CD4-positive, alpha-beta memory T cell (primary cell): ENCODE measurements at regions not wholly inside any gene's neighbourhood (a gene's known extent, or its start where the extent isn't known, plus 50 kb on each side); places are given as distances from the start of the nearest gene placed in this dataset.

Experiments used
- CTCF ChIA-PET: fragments of 350-600 bp; sonication (Branson Sonifier 250); formaldehyde crosslinking; loops from one replicate; lab custom pipeline; 2021; ENCODE audit warnings: inconsistent platforms; ENCODE audit not compliant: partially characterized antibody; lab: Charles Lee
- POLR2A ChIA-PET: fragments of 350-600 bp; sonication (Branson Sonifier 250); formaldehyde crosslinking; loops from one replicate; lab custom pipeline; 2021; ENCODE audit not compliant: partially characterized antibody; lab: Charles Lee
- DNase-seq, 5 donors: peaks; one replicate each; pipeline versions ENCODE4 v3.0.0 to v3.0.0-alpha.2; 2020 to 2022; ENCODE audit warnings: mixed read lengths in 1 of 5
- H3K27ac ChIP-seq: one replicate; pipeline ENCODE4 v1.7.0; 2013; ENCODE audit warnings: low read depth, low read length
- H3K27me3 ChIP-seq: 2 replicates; pipeline ENCODE4 v1.7.0; 2013; ENCODE audit warnings: mild to moderate bottlenecking, low read length, moderate library complexity; ENCODE audit not compliant: insufficient read depth
- H3K36me3 ChIP-seq: 2 replicates; pipeline ENCODE4 v1.7.0; 2013; ENCODE audit warnings: mild to moderate bottlenecking, low read length, moderate library complexity; ENCODE audit not compliant: insufficient read depth
- H3K4me1 ChIP-seq: 2 replicates; pipeline ENCODE4 v1.7.0; 2013; ENCODE audit warnings: mild to moderate bottlenecking, low read length, moderate library complexity; ENCODE audit not compliant: insufficient read depth
- H3K4me3 ChIP-seq, 2 donors: one replicate each; pipeline ENCODE4 v1.7.0; 2013; ENCODE audit warnings: low read length in 2 of 2, mild to moderate bottlenecking in 1 of 2
- H3K9me3 ChIP-seq, 2 donors: one replicate each; pipeline ENCODE4 v1.7.0; 2013; ENCODE audit warnings: low read length in 2 of 2, control low read depth in 1 of 2; ENCODE audit not compliant: control insufficient read depth in 1 of 2
- H3K27ac Mint-ChIP-seq, 7 donors: one replicate each; pipeline ENCODE4 v1.8.0; 2020 to 2021; ENCODE audit warnings: mixed read lengths in 7 of 7, mild to moderate bottlenecking in 6 of 7, inconsistent platforms in 3 of 7, moderate library complexity in 3 of 7
- H3K27me3 Mint-ChIP-seq, 2 donors: one replicate each; pipeline ENCODE4 v1.8.0; 2020 to 2021; ENCODE audit warnings: mixed read lengths in 2 of 2
- H3K36me3 Mint-ChIP-seq, 2 donors: one replicate each; pipeline ENCODE4 v1.8.0; 2020 to 2021; ENCODE audit warnings: mixed read lengths in 2 of 2, inconsistent platforms in 1 of 2, mild to moderate bottlenecking in 1 of 2
- H3K4me1 Mint-ChIP-seq, 4 donors: one replicate each; pipeline ENCODE4 v1.8.0; 2020 to 2021; ENCODE audit warnings: mixed read lengths in 4 of 4, mild to moderate bottlenecking in 1 of 4
- H3K4me3 Mint-ChIP-seq, 8 donors: one replicate each; pipeline ENCODE4 v1.8.0; 2020 to 2021; ENCODE audit warnings: mixed read lengths in 8 of 8, mild to moderate bottlenecking in 7 of 8, moderate library complexity in 6 of 8, inconsistent platforms in 3 of 8
- H3K9me3 Mint-ChIP-seq, 8 donors: one replicate each; pipeline ENCODE4 v1.8.0; 2020 to 2021; ENCODE audit warnings: mixed read lengths in 8 of 8, mild to moderate bottlenecking in 5 of 8, inconsistent platforms in 3 of 8, moderate library complexity in 1 of 8
- intact Hi-C: fragments of 100-400 bp; cut with micrococcal nuclease; formaldehyde crosslinking; loops from one replicate; pipeline ENCODE4 v1.15.1; 2023

GRCh38 chr6:150661216-150662007, 61.7 kb downstream of the PLEKHG1 start:
- Mint-ChIP-seq H3K4me3 (no peak overlapping the region), H3K4me1 (no peaks in the 10 kb centered on the region), H3K27me3 (no peaks in the 10 kb centered on the region), H3K27ac (no peak overlapping the region), H3K36me3 (no peaks in the 10 kb centered on the region), H3K9me3 (no peaks in the 10 kb centered on the region)
- H3K36me3 ChIP-seq: no peaks in the 10 kb centered on the region
- no peak overlapping the region for H3K4me3 ChIP-seq
- intact Hi-C loops: no loop called here
- DNase-seq: no peak
- no peaks in the 10 kb centered on the region for H3K27me3 ChIP-seq
- H3K9me3 ChIP-seq: no peaks in the 10 kb centered on the region
- H3K27ac ChIP-seq: no peak overlapping the region
- CTCF ChIA-PET: interaction anchor here (1.4 kb wide), 1 partner anchor 34 kb away, joined by 3 read pairs; no protein-coding TSS in a partner anchor
- H3K4me1 ChIP-seq: no peaks in the 10 kb centered on the region
- POLR2A ChIA-PET: no interaction called here

- no peaks in the 10 kb centered on the region for H3K27me3 Mint-ChIP-seq
- H3K9me3 Mint-ChIP-seq: no peaks in the 10 kb centered on the region
- Histone ChIP-seq H3K4me1 (no peaks in the 10 kb centered on the region), H3K27me3 (no peaks in the 10 kb centered on the region), H3K27ac (no peak overlapping the region), H3K9me3 (no peaks in the 10 kb centered on the region), H3K4me3 (no peak overlapping the region), H3K36me3 (no peaks in the 10 kb centered on the region)
- CTCF ChIA-PET: interaction anchor here (0.9 kb wide), 1 partner anchor 153 kb away, joined by 3 read pairs; no protein-coding TSS in a partner anchor
- H3K36me3 Mint-ChIP-seq: no peaks in the 10 kb centered on the region
- no peak for DNase-seq
- no peak overlapping the region for H3K4me3 Mint-ChIP-seq
- no peak overlapping the region for H3K27ac Mint-ChIP-seq
- intact Hi-C loops: no loop called here
- peaks cover 0 to 3% (median 2%) of the 10 kb centered on the region in 4 donors for H3K4me1 Mint-ChIP-seq
- POLR2A ChIA-PET: no interaction called here
Observed at GRCh38 chr6:150662814-150663213, 63.1 kb downstream of the PLEKHG1 start.

- no peak for DNase-seq
- no peak overlapping the region for H3K4me3 Mint-ChIP-seq
- Histone ChIP-seq H3K36me3 (no peaks in the 10 kb centered on the region), H3K4me1 (no peaks in the 10 kb centered on the region), H3K4me3 (no peak overlapping the region), H3K9me3 (no peaks in the 10 kb centered on the region), H3K27me3 (no peaks in the 10 kb centered on the region), H3K27ac (no peak overlapping the region)
- intact Hi-C loops: no loop called here
- H3K4me1 Mint-ChIP-seq: peaks cover 0 to 8% (median 5%) of the 10 kb centered on the region in 4 donors
- ChIA-PET CTCF (interaction anchor here (2.4 kb wide), 1 partner anchor 22 kb away, joined by 9 read pairs; no protein-coding TSS in a partner anchor), POLR2A (no interaction called here)
- H3K27me3 Mint-ChIP-seq: no peaks in the 10 kb centered on the region
- no peaks in the 10 kb centered on the region for H3K36me3 Mint-ChIP-seq
- no peaks in the 10 kb centered on the region for H3K9me3 Mint-ChIP-seq
- H3K27ac Mint-ChIP-seq: no peak overlapping the region
Observed at GRCh38 chr6:150664091-150664490, 64.4 kb downstream of the PLEKHG1 start.

- Mint-ChIP-seq H3K9me3 (no peaks in the 10 kb centered on the region), H3K27me3 (peaks cover 0 to under 1% of the 10 kb centered on the region in 2 donors), H3K4me1 (peaks cover 0 to 8% (median 5%) of the 10 kb centered on the region in 4 donors), H3K4me3 (no peak overlapping the region), H3K36me3 (no peaks in the 10 kb centered on the region), H3K27ac (no peak overlapping the region)
- Histone ChIP-seq H3K27me3 (no peaks in the 10 kb centered on the region), H3K4me1 (no peaks in the 10 kb centered on the region), H3K27ac (no peak overlapping the region), H3K9me3 (no peaks in the 10 kb centered on the region), H3K4me3 (no peak overlapping the region), H3K36me3 (no peaks in the 10 kb centered on the region)
- ChIA-PET CTCF (interaction anchor here (1.0 to 2.4 kb wide), 2 partner anchors 20 to 150 kb away, joined by 3 to 9 read pairs; no protein-coding TSS in a partner anchor), POLR2A (no interaction called here)
- intact Hi-C loops: no loop called here
- no peak for DNase-seq
Observed at GRCh38 chr6:150666071-150666470, 66.4 kb downstream of the PLEKHG1 start.

- H3K9me3 Mint-ChIP-seq: no peaks in the 10 kb centered on the region
- CTCF ChIA-PET: interaction anchor here (1.6 kb wide), 1 partner anchor 18 kb away, joined by 4 read pairs; no protein-coding TSS in a partner anchor
- no peak overlapping the region for H3K4me3 Mint-ChIP-seq
Observed at GRCh38 chr6:150667359-150667758, 67.7 kb downstream of the PLEKHG1 start.

GRCh38 chr6:150667977-150668716, 68.5 kb downstream of the PLEKHG1 start:
- no peaks in the 10 kb centered on the region for H3K36me3 Mint-ChIP-seq
- H3K4me3 ChIP-seq: no peak overlapping the region
- H3K4me1 Mint-ChIP-seq: peaks cover 0 to 8% (median 5%) of the 10 kb centered on the region in 4 donors
- no peaks in the 10 kb centered on the region for H3K9me3 Mint-ChIP-seq
- CTCF ChIA-PET: interaction anchor here (1.6 kb wide), 1 partner anchor 17 kb away, joined by 4 read pairs; no protein-coding TSS in a partner anchor
- intact Hi-C loops: no loop called here
- no peaks in the 10 kb centered on the region for H3K9me3 ChIP-seq
- POLR2A ChIA-PET: no interaction called here
- peaks cover 0 to 1% of the 10 kb centered on the region in 2 donors for H3K27me3 Mint-ChIP-seq
- H3K27ac ChIP-seq: no peak overlapping the region
- H3K27ac Mint-ChIP-seq: no peak overlapping the region
- H3K4me3 Mint-ChIP-seq: peak overlapping the region in 1 of 8 donors; percentile 13
- no peaks in the 10 kb centered on the region for H3K27me3 ChIP-seq
- no peak for DNase-seq
- no peaks in the 10 kb centered on the region for H3K36me3 ChIP-seq
- no peaks in the 10 kb centered on the region for H3K4me1 ChIP-seq

More at GRCh38 chr6:150667359-150667758, 67.7 kb downstream of the PLEKHG1 start:
- Mint-ChIP-seq H3K36me3 (no peaks in the 10 kb centered on the region), H3K27ac (no peak overlapping the region), H3K4me1 (peaks cover 0 to 8% (median 5%) of the 10 kb centered on the region in 4 donors), H3K27me3 (peaks cover 0 to 1% of the 10 kb centered on the region in 2 donors)
- H3K27me3 ChIP-seq: no peaks in the 10 kb centered on the region
- H3K4me3 ChIP-seq: no peak overlapping the region
- no peaks in the 10 kb centered on the region for H3K36me3 ChIP-seq
- intact Hi-C loops: no loop called here
- DNase-seq: no peak
- H3K27ac ChIP-seq: no peak overlapping the region
- POLR2A ChIA-PET: no interaction called here
- H3K4me1 ChIP-seq: no peaks in the 10 kb centered on the region
- no peaks in the 10 kb centered on the region for H3K9me3 ChIP-seq

GRCh38 chr6:150668900-150669302, 69.2 kb downstream of the PLEKHG1 start:
- no peak overlapping the region for H3K4me3 ChIP-seq
- peaks cover 0 to 8% (median 5%) of the 10 kb centered on the region in 4 donors for H3K4me1 Mint-ChIP-seq
- no peaks in the 10 kb centered on the region for H3K9me3 Mint-ChIP-seq
- H3K27ac ChIP-seq: no peak overlapping the region
- no peaks in the 10 kb centered on the region for H3K4me1 ChIP-seq
- H3K27me3 ChIP-seq: no peaks in the 10 kb centered on the region
- ChIA-PET CTCF (interaction anchor here (0.7 kb wide), 1 partner anchor 272 kb away, joined by 3 read pairs; no protein-coding TSS in a partner anchor), POLR2A (no interaction called here)
- H3K9me3 ChIP-seq: no peaks in the 10 kb centered on the region
- DNase-seq: no peak
- H3K36me3 ChIP-seq: no peaks in the 10 kb centered on the region
- H3K27ac Mint-ChIP-seq: no peak overlapping the region
- no peak overlapping the region for H3K4me3 Mint-ChIP-seq
- no peaks in the 10 kb centered on the region for H3K36me3 Mint-ChIP-seq
- peaks cover 0 to 1% of the 10 kb centered on the region in 2 donors for H3K27me3 Mint-ChIP-seq
- intact Hi-C loops: no loop called here
